GM12878 (cell line): ENCODE measurements at regions not wholly inside any gene's neighbourhood (a gene's known extent, or its start where the extent isn't known, plus 50 kb on each side); places are given as distances from the start of the nearest gene placed in this dataset.

Experiments
- CTCF ChIP-seq, 3 experiments: IDR thresholded peaks in 2 of 3; conservative IDR thresholded peaks in 1 of 3; 2 replicates each; pipeline ENCODE4 v1.5.1; 2011; ENCODE audit warnings: low read depth in 3 of 3, low read length in 3 of 3, mild to moderate bottlenecking in 3 of 3, control low read depth in 2 of 3, moderate library complexity in 2 of 3, inconsistent platforms in 1 of 3, mixed read lengths in 1 of 3; ENCODE audit not compliant: control insufficient read depth in 2 of 3, insufficient read depth in 1 of 3; ENCODE audit errors: extremely low read depth in 1 of 3
- MAX ChIP-seq: IDR thresholded peaks from 2 replicates; pipeline ENCODE4 v1.6.1; 2012; ENCODE audit warnings: low read depth, low read length, improper control_type of control experiment
- SMAD1 ChIP-seq: fragments of 450-650 bp; IDR thresholded peaks from 2 replicates; pipeline ENCODE4 v1.6.1; 2018; ENCODE audit warnings: mild to moderate bottlenecking, low read depth; ENCODE audit not compliant: partially characterized antibody
- SPI1 ChIP-seq: IDR thresholded peaks from 2 replicates; pipeline ENCODE4 v1.6.1; 2011; ENCODE audit warnings: low read depth, mild to moderate bottlenecking, low read length, moderate library complexity, borderline replicate concordance; ENCODE audit not compliant: insufficient read depth
- ZBTB33 ChIP-seq: fragments of 450-650 bp; IDR thresholded peaks from 2 replicates; pipeline ENCODE4 v1.6.1; 2017; ENCODE audit warnings: mild to moderate bottlenecking

- TF ChIP-seq SMAD1 (no peak), CTCF (IDR thresholded peaks at IDR 0.05 in 2 of 3, conservative IDR thresholded peaks at IDR 0.05 in 1 of 3; ENCODE audit: control insufficient read depth in 2 of 3, extremely low read depth in 1 of 3, insufficient read depth in 1 of 3, low read depth in 3 of 3, low read length in 3 of 3) (peak; percentile 84 to 94 (median 93)), SPI1 (no peak), MAX (no peak), ZBTB33 (no peak)
Measured at GRCh38 chr22:45096256-45096907, 67.3 kb upstream of the NUP50 start.
